CD4-positive, alpha-beta T cell (primary cell): ENCODE measurements at regions not wholly inside any gene's neighbourhood (a gene's known extent, or its start where the extent isn't known, plus 50 kb on each side); places are given as distances from the start of the nearest gene placed in this dataset.

Experiments used
- ATAC-seq: fragments of 200-7000 bp; cut with Tn5 transposase; one replicate; pipeline ENCODE4 v1.10.0; 2022; ENCODE audit warnings: mild to moderate bottlenecking; ENCODE audit not compliant: poor library complexity
- CTCF ChIA-PET: fragments of 350-600 bp; sonication (Branson Sonifier 250); formaldehyde crosslinking; loops from one replicate; lab custom pipeline; 2021; ENCODE audit warnings: antibody characterized with exemption, inconsistent platforms; lab: Charles Lee
- POLR2A ChIA-PET: fragments of 350-600 bp; sonication (Branson Sonifier 250); formaldehyde crosslinking; loops from one replicate; lab custom pipeline; 2021; ENCODE audit warnings: antibody characterized with exemption, inconsistent platforms; lab: Charles Lee
- DNase-seq, 14 experiments: peaks; one replicate each; pipeline ENCODE4 v3.0.0-alpha.2; 2013 to 2020; ENCODE audit warnings: mixed read lengths in 2 of 14
- H3K27ac ChIP-seq, 2 donors: one replicate each; pipeline versions ENCODE4 v1.5.1 to v1.7.0; 2013; ENCODE audit warnings: low read length in 2 of 2, low read depth in 1 of 2, mild to moderate bottlenecking in 1 of 2
- H3K27me3 ChIP-seq, 2 experiments: 1 replicate in 1 of 2; 2 replicates in 1 of 2; pipeline versions ENCODE4 v1.6.1 to v1.7.0; 2013; ENCODE audit warnings: low read length in 2 of 2, control low read depth in 1 of 2, mild to moderate bottlenecking in 1 of 2, moderate library complexity in 1 of 2; ENCODE audit not compliant: insufficient read depth in 2 of 2, control insufficient read depth in 1 of 2
- H3K36me3 ChIP-seq: one replicate; pipeline ENCODE4 v1.6.1; 2013; ENCODE audit warnings: low read length, control low read depth; ENCODE audit not compliant: insufficient read depth
- H3K4me1 ChIP-seq: one replicate; pipeline ENCODE4 v1.6.1; 2013; ENCODE audit warnings: low read length, control low read depth; ENCODE audit not compliant: insufficient read depth
- H3K4me3 ChIP-seq: one replicate; pipeline ENCODE4 v1.5.1; 2013; ENCODE audit warnings: mild to moderate bottlenecking, low read length, moderate library complexity
- H3K9me3 ChIP-seq, 2 experiments: 1 replicate in 1 of 2; 2 replicates in 1 of 2; pipeline versions ENCODE4 v1.6.1 to v1.7.0; 2013; ENCODE audit warnings: low read length in 2 of 2, mild to moderate bottlenecking in 2 of 2, control low read depth in 1 of 2, moderate library complexity in 1 of 2; ENCODE audit not compliant: control insufficient read depth in 1 of 2, insufficient read depth in 1 of 2
- H3K27ac Mint-ChIP-seq: one replicate; pipeline ENCODE4 v1.8.0; 2020; ENCODE audit warnings: mixed read lengths
- H3K27me3 Mint-ChIP-seq: one replicate; pipeline ENCODE4 v1.8.0; 2021; ENCODE audit warnings: mixed read lengths
- H3K36me3 Mint-ChIP-seq: one replicate; pipeline ENCODE4 v1.8.0; 2021; ENCODE audit warnings: low read depth, mixed read lengths
- H3K4me1 Mint-ChIP-seq: one replicate; pipeline ENCODE4 v1.8.0; 2021; ENCODE audit warnings: low read depth, mixed read lengths
- H3K4me3 Mint-ChIP-seq: one replicate; pipeline ENCODE4 v1.8.0; 2020; ENCODE audit warnings: mild to moderate bottlenecking, mixed read lengths
- H3K9me3 Mint-ChIP-seq: one replicate; pipeline ENCODE4 v1.8.0; 2020; ENCODE audit warnings: mixed read lengths
- intact Hi-C, 2 experiments: fragments of 100-400 bp; cut with DNase I in 1 of 2; cut with micrococcal nuclease in 1 of 2; formaldehyde crosslinking; loops; one replicate each; pipeline versions ENCODE4 v1.15.1 to v1.9.0; 2023 to 2025; cut with DNase I, micrococcal nuclease
- TF ChIP-seq, protein P1 (sequence below): fragments of 200-600 bp; IDR thresholded peaks from one replicate; pipeline ENCODE4 v1.8.0; 2022; ENCODE audit warnings: antibody characterized with exemption, mild to moderate bottlenecking

- ATAC-seq (no peak), DNase-seq (no peak)
- no peaks in the 10 kb centered on the region for H3K27me3 ChIP-seq
- Mint-ChIP-seq H3K4me1 (no peaks in the 10 kb centered on the region), H3K36me3 (no peaks in the 10 kb centered on the region), H3K27ac (no peak overlapping the region), H3K9me3 (peaks cover 3% of the 10 kb centered on the region), H3K4me3 (no peak overlapping the region), H3K27me3 (no peaks in the 10 kb centered on the region)
- H3K9me3 ChIP-seq: peaks cover 0 to 8% of the 10 kb centered on the region in 2 experiments
- H3K4me3 ChIP-seq: no peak overlapping the region
- TF ChIP-seq, protein P1, sequence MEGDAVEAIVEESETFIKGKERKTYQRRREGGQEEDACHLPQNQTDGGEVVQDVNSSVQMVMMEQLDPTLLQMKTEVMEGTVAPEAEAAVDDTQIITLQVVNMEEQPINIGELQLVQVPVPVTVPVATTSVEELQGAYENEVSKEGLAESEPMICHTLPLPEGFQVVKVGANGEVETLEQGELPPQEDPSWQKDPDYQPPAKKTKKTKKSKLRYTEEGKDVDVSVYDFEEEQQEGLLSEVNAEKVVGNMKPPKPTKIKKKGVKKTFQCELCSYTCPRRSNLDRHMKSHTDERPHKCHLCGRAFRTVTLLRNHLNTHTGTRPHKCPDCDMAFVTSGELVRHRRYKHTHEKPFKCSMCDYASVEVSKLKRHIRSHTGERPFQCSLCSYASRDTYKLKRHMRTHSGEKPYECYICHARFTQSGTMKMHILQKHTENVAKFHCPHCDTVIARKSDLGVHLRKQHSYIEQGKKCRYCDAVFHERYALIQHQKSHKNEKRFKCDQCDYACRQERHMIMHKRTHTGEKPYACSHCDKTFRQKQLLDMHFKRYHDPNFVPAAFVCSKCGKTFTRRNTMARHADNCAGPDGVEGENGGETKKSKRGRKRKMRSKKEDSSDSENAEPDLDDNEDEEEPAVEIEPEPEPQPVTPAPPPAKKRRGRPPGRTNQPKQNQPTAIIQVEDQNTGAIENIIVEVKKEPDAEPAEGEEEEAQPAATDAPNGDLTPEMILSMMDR: no peak
- H3K27ac ChIP-seq: no peak overlapping the region
- CTCF ChIA-PET: no interaction called here
- intact Hi-C loops: no loop called here
- POLR2A ChIA-PET: no interaction called here
- no peaks in the 10 kb centered on the region for H3K36me3 ChIP-seq
- H3K4me1 ChIP-seq: no peaks in the 10 kb centered on the region
These were observed 205.2 kb upstream of the SEMA6A start for GRCh38 chr5:116779846-116780245.

DNA sequence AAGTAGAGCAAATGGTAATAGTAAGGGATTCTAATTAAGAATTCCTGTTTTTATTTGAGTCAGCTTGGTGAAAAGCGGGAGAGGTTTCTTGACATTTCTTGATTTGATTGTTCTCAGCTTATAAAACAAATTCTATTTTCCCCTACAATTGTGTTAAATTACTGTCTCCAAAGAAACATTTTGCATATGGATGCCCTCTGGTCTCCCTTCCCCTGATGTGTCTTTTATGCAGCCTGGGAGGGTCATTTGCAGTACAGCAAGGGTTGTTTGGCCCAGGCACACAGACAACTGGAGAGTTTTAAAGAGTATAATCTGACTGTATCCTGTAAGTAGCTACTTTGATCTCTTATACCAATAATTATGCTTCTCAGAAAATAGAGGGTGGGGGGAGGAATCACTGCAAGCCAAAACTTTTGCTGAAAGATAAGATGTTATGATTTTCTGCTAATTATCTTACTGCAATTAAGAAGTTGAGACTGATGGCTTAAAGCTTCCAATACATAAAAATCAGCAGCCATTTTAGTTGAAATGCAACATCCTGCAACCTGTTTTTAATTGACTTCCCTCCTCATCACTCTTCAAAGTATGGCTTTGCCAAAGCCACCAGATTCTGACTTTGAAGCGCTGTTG is 204.1 kb upstream of the SEMA6A start:
- ATAC-seq (no peak), DNase-seq (no peak)
- Histone ChIP-seq H3K36me3 (no peaks in the 10 kb centered on the region), H3K27ac (no peak overlapping the region), H3K27me3 (no peaks in the 10 kb centered on the region), H3K9me3 (peaks cover 0 to 5% of the 10 kb centered on the region in 2 experiments), H3K4me3 (no peak overlapping the region), H3K4me1 (no peaks in the 10 kb centered on the region)
- no peak overlapping the region for H3K27ac Mint-ChIP-seq
- ChIA-PET CTCF (no interaction called here), POLR2A (no interaction called here)
- no peaks in the 10 kb centered on the region for H3K27me3 Mint-ChIP-seq
- no peaks in the 10 kb centered on the region for H3K36me3 Mint-ChIP-seq
- TF ChIP-seq, protein P1: no peak
- H3K4me1 Mint-ChIP-seq: no peaks in the 10 kb centered on the region
- intact Hi-C loops: no loop called here
- H3K9me3 Mint-ChIP-seq: peaks cover 2% of the 10 kb centered on the region
- no peak overlapping the region for H3K4me3 Mint-ChIP-seq

DNA sequence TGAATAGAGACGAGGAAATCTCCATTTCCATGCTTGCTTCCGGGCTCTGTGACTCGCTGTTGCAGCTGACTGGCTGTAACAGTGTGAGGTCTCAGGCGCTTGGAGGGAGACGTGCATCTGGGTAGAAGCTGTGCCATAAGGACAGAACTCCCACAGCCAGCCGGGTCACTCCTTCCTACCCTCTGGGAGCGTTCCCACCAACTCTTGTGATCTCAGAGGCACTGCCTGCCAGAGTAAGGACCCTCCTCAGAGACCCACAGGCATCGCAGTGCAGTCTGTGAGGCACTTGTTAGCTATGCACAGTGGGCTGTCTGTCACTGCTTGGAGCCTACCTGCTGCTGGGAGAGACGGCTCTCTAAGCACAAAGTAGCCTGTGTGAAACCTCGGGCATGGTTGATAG is 203.4 kb upstream of the SEMA6A start:
- no peak overlapping the region for H3K4me3 Mint-ChIP-seq
- ATAC-seq: no peak
- no peaks in the 10 kb centered on the region for H3K27me3 Mint-ChIP-seq
- Histone ChIP-seq H3K4me1 (no peaks in the 10 kb centered on the region), H3K4me3 (no peak overlapping the region), H3K27me3 (no peaks in the 10 kb centered on the region), H3K27ac (no peak overlapping the region), H3K9me3 (peaks cover 0 to 4% of the 10 kb centered on the region in 2 experiments), H3K36me3 (no peaks in the 10 kb centered on the region)
- H3K27ac Mint-ChIP-seq: no peak overlapping the region
- intact Hi-C loops: no loop called here
- DNase-seq: no peak
- H3K4me1 Mint-ChIP-seq: no peaks in the 10 kb centered on the region
- CTCF ChIA-PET: no interaction called here
- POLR2A ChIA-PET: no interaction called here
- H3K9me3 Mint-ChIP-seq: no peaks in the 10 kb centered on the region
- no peaks in the 10 kb centered on the region for H3K36me3 Mint-ChIP-seq
- TF ChIP-seq, protein P1: no peak
